GM23338 (cell line): ENCODE measurements at regions not wholly inside any gene's neighbourhood (a gene's known extent, or its start where the extent isn't known, plus 50 kb on each side); places are given as distances from the start of the nearest gene placed in this dataset.

ENCODE experiments used
- CTCF ChIP-seq, 2 experiments: fragments of 200-600 bp in 1 of 2; sonication (generic) in 1 of 2; conservative IDR thresholded peaks; 2 replicates each; pipeline versions ENCODE4 v1.5.1 to v1.6.1; 2016 to 2017; ENCODE audit warnings: antibody characterized with exemption in 2 of 2, low read depth in 2 of 2, mild to moderate bottlenecking in 2 of 2, moderate library complexity in 1 of 2
- EZH2 ChIP-seq: fragments of 200-600 bp; sonication (generic); IDR thresholded peaks from one replicate; pipeline ENCODE4 v1.8.0; 2017; ENCODE audit warnings: antibody characterized with exemption, mild to moderate bottlenecking, low read depth; ENCODE audit not compliant: unreplicated experiment
- JUNB ChIP-seq: IDR thresholded peaks from one replicate; pipeline ENCODE4 v1.6.1; 2016; ENCODE audit warnings: antibody characterized with exemption; ENCODE audit not compliant: unreplicated experiment
- ZNF331 ChIP-seq: fragments of 250-450 bp; sonication (Bioruptor Pico); IDR thresholded peaks from 2 replicates; pipeline ENCODE4 v1.5.0; 2020; ENCODE audit warnings: low read depth, mild to moderate bottlenecking, moderate library complexity

GRCh38 chr12:74770552-74770951 lies 232.9 kb downstream of the ATXN7L3B start:
- TF ChIP-seq CTCF (conservative IDR thresholded peaks at IDR 0.05; ENCODE audit: low read depth in 2 of 2) (no peak), ZNF331 (CRISPR knock-in tag) (no peak), EZH2 (no peak), JUNB (no peak)
